ENCODE measurements at regions not wholly inside any gene's neighbourhood (a gene's known extent, or its start where the extent isn't known, plus 50 kb on each side); places are given as distances from the start of the nearest gene placed in this dataset.
"Not testable (repeated sequence)": the region's sequence is repeated elsewhere in the genome, so short reads cannot be mapped to it uniquely, and the experiment has no call there.

- not testable (repeated sequence) for TF ChIP-seq EP300, POLR2A, POLR2AphosphoS5 (IDR thresholded peaks at IDR 0.05)
- TF ChIP-seq, protein P1, sequence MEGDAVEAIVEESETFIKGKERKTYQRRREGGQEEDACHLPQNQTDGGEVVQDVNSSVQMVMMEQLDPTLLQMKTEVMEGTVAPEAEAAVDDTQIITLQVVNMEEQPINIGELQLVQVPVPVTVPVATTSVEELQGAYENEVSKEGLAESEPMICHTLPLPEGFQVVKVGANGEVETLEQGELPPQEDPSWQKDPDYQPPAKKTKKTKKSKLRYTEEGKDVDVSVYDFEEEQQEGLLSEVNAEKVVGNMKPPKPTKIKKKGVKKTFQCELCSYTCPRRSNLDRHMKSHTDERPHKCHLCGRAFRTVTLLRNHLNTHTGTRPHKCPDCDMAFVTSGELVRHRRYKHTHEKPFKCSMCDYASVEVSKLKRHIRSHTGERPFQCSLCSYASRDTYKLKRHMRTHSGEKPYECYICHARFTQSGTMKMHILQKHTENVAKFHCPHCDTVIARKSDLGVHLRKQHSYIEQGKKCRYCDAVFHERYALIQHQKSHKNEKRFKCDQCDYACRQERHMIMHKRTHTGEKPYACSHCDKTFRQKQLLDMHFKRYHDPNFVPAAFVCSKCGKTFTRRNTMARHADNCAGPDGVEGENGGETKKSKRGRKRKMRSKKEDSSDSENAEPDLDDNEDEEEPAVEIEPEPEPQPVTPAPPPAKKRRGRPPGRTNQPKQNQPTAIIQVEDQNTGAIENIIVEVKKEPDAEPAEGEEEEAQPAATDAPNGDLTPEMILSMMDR (IDR thresholded peaks at IDR 0.05) = not testable (repeated sequence)
Observed at GRCh38 chr10:81735167-81735566, 139.8 kb upstream of the NRG3 start.
